Fibroblast of peridontal ligament (primary cell): ENCODE measurements at regions not wholly inside any gene's neighbourhood (a gene's known extent, or its start where the extent isn't known, plus 50 kb on each side); places are given as distances from the start of the nearest gene placed in this dataset.

ENCODE experiments used
- DNase-seq: peaks from one replicate; pipeline ENCODE4 v3.0.0-alpha.2; 2010; ENCODE audit errors: extremely low read depth

GRCh38 chr2:221203125-221203524, 369.0 kb downstream of the EPHA4 start:
- no peak for DNase-seq

- DNase-seq: no peak
These were observed 368.2 kb downstream of the EPHA4 start for GRCh38 chr2:221203856-221204255.

DNA sequence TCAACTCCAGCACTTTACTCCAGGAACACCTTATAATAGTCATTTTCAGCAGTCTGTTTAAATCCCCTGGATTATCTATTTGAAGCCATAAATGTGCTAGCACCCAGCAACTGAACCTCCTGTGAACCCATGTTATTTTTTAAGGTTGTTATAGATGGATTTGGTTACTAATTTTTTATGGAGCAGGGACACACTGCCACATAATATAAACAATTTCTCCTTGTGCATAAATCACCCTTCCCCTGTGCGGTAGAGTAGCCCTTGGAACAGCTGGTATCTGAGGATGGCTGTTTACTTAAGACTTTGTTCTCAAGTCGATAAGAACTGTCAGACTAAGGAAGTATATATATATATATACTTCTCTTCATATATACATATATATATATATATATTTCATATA, 367.4 kb downstream of the EPHA4 start:
- DNase-seq: no peak

DNA sequence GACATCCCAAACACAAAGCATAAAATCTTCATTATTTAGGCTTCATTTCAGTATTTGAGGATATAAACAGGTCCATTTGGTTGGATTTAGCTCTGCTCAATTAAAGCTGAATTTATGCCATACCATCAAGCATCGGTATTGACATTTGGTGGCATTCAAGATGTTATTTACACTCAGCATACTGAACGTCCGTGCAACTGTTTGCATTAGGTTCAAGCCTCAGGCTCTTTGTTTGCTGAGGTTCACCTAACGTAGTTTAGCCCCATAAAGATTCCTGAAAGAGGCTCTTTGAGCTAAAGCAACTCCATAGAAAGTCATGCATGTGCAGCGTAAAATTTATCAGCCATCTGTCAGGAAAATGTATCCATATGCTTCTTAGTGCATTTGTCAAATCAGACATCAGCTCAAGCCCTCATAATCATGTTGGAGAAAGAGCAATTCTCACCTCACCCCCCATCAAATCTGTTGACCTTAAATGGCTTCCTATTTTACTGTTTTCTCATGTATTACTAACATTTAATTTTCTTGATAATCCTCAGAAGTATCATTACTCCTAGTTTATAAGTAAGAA, 366.9 kb downstream of the EPHA4 start:
- DNase-seq: no peak

DNA sequence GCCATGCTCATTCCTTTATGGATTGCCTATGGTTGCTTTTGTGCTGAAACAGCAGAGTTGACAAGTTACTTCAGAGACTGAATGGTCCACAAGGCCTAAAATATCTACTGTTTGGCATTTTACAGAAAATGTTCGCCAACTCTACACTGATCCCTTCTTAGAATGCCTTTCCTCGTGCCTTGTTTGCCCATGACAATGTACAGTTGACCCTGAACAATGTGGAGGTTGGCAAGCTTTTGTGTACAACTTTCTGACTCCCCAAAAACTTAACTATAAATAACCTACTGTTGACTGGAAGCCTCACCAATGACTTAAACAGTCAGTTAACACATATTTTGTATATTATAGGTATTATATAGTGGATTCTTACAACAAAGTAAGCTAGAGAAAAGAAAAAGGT, 361.4 kb downstream of the EPHA4 start:
- DNase-seq: no peak

DNA sequence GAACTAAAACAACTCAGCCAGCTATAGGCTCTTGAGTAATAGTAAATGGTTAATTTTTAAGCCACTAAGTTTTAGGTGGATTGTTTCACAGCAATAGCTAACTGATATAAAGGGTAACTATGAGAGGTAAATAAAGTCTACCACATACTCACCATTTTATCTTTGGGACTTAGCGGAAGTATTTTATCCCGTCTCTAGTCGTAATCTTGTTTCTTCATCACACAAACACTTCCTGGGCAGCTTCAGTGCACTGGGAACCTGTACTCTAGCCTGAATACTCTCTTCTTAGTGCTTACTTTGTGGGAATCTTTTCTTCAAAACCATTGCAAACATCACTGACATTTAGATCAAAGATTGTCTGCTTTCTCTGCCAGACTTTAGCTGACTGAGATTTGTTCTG, 360.5 kb downstream of the EPHA4 start:
- DNase-seq: no peak

GRCh38 chr2:221212105-221212504, 360.0 kb downstream of the EPHA4 start:
- DNase-seq: no peak

DNA sequence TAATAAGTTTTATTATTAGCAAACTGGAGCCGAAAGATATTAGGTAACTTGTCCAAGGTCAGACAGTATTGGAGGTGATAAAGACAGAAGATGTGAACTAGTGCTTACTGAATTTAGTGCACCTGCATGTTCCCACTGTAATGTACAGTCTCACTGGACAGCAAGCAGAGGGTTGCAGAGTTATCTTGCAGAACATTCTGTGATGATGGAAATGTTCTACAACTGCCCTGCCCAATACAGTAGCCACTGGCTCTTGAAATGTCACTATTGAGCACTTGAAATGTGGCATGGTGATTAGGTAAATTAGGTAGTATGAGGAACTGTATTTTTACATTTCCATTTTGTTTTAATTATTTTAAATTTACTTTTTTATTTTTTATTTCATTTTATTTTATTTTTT, 356.6 kb downstream of the EPHA4 start:
- DNase-seq: no peak

DNA sequence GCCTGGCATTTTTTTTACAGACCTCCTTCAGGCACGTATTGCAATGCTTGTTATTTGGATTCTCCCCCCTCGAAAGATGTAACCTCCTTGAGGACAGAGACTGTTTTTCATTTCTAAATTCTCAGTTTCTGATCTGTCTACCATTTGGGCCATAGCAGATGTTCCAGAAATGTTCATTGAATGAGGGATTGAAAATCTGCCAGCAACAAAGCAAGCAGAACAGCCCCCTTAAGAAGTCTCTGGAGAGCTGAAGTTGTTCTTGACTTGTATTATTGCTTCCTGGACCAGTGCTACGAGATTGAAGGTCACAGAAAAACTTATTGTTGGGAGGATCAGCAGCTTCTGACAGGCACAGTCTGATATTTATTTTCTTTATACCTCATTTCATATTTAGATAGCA, 355.5 kb downstream of the EPHA4 start:
- no peak for DNase-seq

DNA sequence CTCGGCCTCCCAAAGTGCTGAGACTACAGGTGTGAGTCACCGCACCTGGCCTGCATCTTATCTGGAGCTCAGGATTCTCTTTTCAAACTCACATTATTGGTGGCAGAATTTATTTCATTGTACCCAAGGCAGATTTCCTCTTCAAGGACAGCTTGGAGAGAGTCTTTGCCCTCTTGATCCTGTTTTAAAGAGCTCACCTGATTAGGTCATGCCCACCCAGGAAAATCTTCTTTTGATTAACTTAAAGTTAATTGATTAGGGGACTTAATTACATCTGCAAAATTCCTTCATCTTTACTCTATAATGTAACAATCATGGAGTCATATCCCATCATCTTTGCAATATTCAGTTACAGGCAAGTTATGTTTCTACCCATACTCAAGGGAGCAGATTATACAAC, 346.4 kb downstream of the EPHA4 start:
- DNase-seq: no peak

- DNase-seq: no peak
These were observed 343.8 kb downstream of the EPHA4 start for GRCh38 chr2:221228214-221228769.

GRCh38 chr2:221229099-221229498, 343.0 kb downstream of the EPHA4 start:
- no peak for DNase-seq

DNA sequence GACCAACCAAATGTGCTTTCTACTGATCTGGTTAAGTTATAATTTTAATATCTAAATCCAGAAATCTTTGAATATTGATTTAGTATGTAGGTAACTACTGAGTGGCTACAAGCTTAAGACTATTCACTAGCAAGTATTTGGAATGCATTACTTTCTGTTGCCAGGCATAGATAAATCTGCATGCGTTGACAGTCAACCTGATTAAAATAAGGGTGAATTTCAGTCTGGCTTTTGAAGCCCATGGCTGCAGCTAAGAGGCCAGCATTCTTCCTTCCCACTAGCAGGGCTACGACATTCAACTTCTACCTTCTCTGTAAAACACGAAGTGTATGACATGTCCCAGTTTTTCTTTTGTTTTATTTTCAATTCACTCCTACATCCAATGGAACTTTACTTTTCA, 340.6 kb downstream of the EPHA4 start:
- DNase-seq: no peak

DNA sequence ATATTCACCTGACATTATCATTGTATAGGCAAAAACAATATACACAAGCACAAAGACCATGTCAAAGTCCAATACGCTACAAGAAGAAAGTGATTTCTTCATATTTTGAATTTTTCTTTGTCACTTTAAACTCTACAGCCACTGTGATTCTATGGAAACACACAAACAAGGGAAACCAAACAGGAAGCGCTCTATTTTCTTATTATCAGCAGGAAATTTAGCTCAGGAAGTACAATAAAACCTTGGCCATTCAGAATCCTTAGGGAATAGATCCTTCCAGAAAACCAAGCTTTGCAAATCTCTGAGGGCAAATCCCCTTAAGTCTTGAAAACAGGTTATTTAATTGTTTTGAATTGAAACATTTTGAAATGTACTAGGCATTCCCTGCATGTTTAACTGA, 336.2 kb downstream of the EPHA4 start:
- DNase-seq: no peak

GRCh38 chr2:221241072-221241471, 331.0 kb downstream of the EPHA4 start:
- DNase-seq: no peak

DNA sequence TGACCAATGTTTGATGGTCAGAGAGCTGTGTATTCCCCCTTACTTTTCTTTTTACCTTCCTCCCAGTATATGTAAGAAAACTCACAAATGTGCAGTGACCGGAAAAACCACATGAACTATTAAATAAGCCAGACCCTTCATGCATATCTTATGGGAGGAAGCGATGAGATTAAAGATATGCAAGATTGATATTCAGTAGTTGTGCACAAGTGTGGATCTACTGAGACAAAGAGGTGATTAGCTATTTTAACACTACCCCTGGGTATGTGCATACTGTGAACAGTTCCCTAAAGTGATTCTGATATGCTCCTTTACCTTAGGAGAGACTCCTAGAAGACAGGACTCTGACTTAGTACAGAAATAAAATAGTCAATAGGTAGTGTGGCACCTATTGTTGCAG, 328.3 kb downstream of the EPHA4 start:
- no peak for DNase-seq

- no peak for DNase-seq
These were observed 327.1 kb downstream of the EPHA4 start for GRCh38 chr2:221245045-221245444.

DNA sequence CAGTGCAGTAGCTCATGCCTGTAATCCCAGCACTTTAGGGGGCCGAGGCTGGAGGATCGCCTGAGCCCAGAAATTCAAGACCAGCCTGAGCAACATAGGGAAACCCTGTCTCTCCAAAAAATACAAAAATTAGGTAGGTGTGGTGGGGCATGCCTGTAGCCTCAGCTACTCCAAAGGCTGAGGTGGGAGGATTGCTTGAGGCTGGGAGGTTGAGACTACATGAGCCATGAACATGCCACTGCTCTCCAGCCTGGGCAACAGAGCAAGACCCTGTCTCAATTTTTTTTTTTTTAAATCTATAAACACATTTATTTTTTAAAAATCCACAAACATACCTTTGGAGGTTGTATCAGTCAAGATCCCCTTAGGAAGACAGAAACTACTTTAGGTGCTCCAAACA, 326.3 kb downstream of the EPHA4 start:
- DNase-seq: no peak

- DNase-seq: no peak
These were observed 317.8 kb downstream of the EPHA4 start for GRCh38 chr2:221254299-221254698.

GRCh38 chr2:221255862-221256261, 316.2 kb downstream of the EPHA4 start:
- DNase-seq: no peak

DNA sequence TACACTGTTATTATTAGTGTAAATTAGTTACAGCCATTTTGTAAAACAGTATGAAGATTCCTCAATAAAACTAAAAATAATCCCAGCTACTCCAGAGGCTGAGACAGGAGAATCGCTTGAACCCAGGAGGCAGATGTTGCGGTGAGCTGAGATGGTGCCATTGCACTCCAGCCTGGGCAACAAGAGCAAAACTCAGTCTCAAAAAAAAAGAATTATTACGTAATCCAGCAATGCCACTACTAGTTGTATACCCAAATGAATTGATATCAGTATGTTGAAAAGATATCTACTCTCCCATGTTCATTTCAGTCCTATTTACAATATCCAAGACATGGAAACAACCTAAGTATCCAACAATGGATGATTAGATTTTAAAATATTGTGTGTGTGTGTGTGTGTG, 313.6 kb downstream of the EPHA4 start:
- DNase-seq: no peak

GRCh38 chr2:221262651-221263050, 309.5 kb downstream of the EPHA4 start:
- no peak for DNase-seq

GRCh38 chr2:221263573-221263972, 308.5 kb downstream of the EPHA4 start:
- DNase-seq: no peak

- no peak for DNase-seq
These were observed 307.8 kb downstream of the EPHA4 start for GRCh38 chr2:221264318-221264717.
